ENCODE measurements at regions not wholly inside any gene's neighbourhood (a gene's known extent, or its start where the extent isn't known, plus 50 kb on each side); places are given as distances from the start of the nearest gene placed in this dataset.
"Not testable (repeated sequence)": the region's sequence is repeated elsewhere in the genome, so short reads cannot be mapped to it uniquely, and the experiment has no call there.

- Mint-ChIP-seq H3K36me3 (ENCODE audit: low read depth) (no peaks in the 10 kb centered on the region), H3K4me3 (no peak overlapping the region), H3K27ac (no peak overlapping the region), H3K9me3 (peaks cover 9% of the 10 kb centered on the region), H3K27me3 (no peaks in the 10 kb centered on the region), H3K4me1 (ENCODE audit: low read depth) (no peaks in the 10 kb centered on the region)
- intact Hi-C loops (cut with micrococcal nuclease): no loop called here
These were observed 259.5 kb downstream of the RCHY1 start for GRCh38 chr4:75254745-75255144.

GRCh38 chr4:75253094-75253493, 261.1 kb downstream of the RCHY1 start:
- H3K27me3 Mint-ChIP-seq; H3K9me3 Mint-ChIP-seq; H3K4me1 Mint-ChIP-seq (ENCODE audit: low read depth); H3K4me3 Mint-ChIP-seq; H3K27ac Mint-ChIP-seq; H3K36me3 Mint-ChIP-seq (ENCODE audit: low read depth); intact Hi-C loops (cut with micrococcal nuclease): not testable (repeated sequence)

- Mint-ChIP-seq H3K36me3 (ENCODE audit: low read depth) (no peaks in the 10 kb centered on the region), H3K27me3 (no peaks in the 10 kb centered on the region), H3K27ac (no peak overlapping the region), H3K9me3 (peaks cover 9% of the 10 kb centered on the region), H3K4me1 (ENCODE audit: low read depth) (no peaks in the 10 kb centered on the region), H3K4me3 (no peak overlapping the region)
- intact Hi-C loops (cut with micrococcal nuclease): no loop called here
These were observed 262.7 kb downstream of the RCHY1 start for GRCh38 chr4:75251547-75251946.

DNA sequence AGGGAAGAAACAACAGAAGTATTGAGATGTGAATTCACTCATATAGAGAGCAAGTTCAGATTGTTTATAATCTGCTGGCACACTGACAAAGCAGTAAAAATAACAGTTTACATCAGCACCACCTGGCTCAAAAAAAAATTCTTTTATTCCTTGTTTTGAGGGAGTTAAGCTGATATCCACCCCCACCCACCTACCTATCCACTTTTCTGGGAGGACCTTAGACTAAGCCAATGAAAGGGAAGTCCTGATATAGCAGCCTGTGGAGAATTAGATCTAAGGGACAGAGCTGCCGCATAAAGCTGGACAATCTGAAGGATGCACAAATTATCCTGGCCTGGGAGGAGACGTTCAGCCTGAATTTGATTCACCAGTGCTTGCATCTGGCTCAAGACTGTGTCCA, 264.5 kb downstream of the RCHY1 start:
- Mint-ChIP-seq H3K36me3 (ENCODE audit: low read depth) (no peaks in the 10 kb centered on the region), H3K27ac (no peak overlapping the region), H3K4me1 (ENCODE audit: low read depth) (no peaks in the 10 kb centered on the region), H3K9me3 (peaks cover 16% of the 10 kb centered on the region), H3K4me3 (no peak overlapping the region), H3K27me3 (no peaks in the 10 kb centered on the region)
- intact Hi-C loops (cut with micrococcal nuclease): no loop called here

GRCh38 chr4:75248770-75249407, 265.3 kb downstream of the RCHY1 start:
- Mint-ChIP-seq H3K27me3 (no peaks in the 10 kb centered on the region), H3K36me3 (ENCODE audit: low read depth) (no peaks in the 10 kb centered on the region)
- intact Hi-C loops (cut with micrococcal nuclease): no loop called here

DNA sequence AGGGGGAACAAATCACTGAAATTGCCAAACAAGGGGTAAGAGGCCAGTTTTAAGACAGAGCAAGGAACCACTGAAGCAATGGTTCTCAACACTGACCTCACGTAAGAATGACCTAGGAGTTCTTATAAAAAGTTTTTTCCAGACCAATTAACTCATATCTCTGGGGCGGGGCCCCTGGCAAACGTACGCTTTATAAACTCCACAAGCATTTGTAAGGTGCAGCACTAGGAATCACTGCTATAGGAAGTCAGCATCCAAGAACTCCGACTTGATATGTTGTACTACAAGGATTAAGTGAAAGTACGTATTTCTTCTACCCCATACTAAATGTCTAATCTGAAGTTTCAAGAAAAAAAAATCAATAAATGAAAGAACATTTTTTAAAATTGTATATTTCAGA, 269.9 kb downstream of the RCHY1 start:
- Mint-ChIP-seq H3K4me1 (ENCODE audit: low read depth) (no peaks in the 10 kb centered on the region), H3K9me3 (peaks cover 7% of the 10 kb centered on the region), H3K4me3 (no peak overlapping the region), H3K27ac (no peak overlapping the region), H3K27me3 (no peaks in the 10 kb centered on the region), H3K36me3 (ENCODE audit: low read depth) (no peaks in the 10 kb centered on the region)
- intact Hi-C loops (cut with micrococcal nuclease): no loop called here

More at GRCh38 chr4:75248770-75249407, 265.3 kb downstream of the RCHY1 start:
- Mint-ChIP-seq H3K9me3 (peaks cover 15% of the 10 kb centered on the region), H3K4me1 (ENCODE audit: low read depth) (no peaks in the 10 kb centered on the region), H3K27ac (no peak overlapping the region), H3K4me3 (no peak overlapping the region)

- Mint-ChIP-seq H3K36me3 (ENCODE audit: low read depth) (no peaks in the 10 kb centered on the region), H3K4me3 (no peak overlapping the region), H3K27me3 (no peaks in the 10 kb centered on the region), H3K4me1 (ENCODE audit: low read depth) (no peaks in the 10 kb centered on the region), H3K27ac (no peak overlapping the region), H3K9me3 (peaks cover 7% of the 10 kb centered on the region)
- intact Hi-C loops (cut with micrococcal nuclease): no loop called here
These were observed 270.6 kb downstream of the RCHY1 start for GRCh38 chr4:75243570-75243969.

DNA sequence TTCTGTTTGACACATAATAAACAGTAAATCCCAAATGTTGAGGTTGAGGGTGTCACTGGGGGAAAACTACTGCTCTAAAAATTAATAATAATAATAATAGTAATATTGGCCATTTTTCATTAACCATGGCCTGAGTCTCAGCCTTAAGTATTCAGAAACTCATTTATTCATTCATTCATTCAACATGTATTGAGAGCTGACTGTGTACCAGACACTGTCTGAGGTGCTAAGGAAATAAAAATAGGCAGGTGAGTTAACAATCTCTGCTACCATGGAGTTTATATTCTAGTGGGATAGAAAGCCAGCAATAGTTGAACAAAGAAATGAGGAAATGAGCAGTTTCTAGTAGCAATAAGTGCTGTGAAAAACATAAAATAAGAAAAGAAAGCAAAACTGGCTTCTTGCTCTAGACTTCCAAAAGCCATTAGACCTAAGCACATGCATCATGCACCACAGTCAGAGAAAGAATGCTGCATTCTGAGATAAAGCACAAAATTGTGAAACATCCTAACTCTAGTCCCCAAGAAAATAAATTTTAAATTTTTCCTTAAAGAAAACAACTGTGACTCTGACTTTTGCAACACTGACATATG, 278.7 kb downstream of the RCHY1 start:
- intact Hi-C loops (cut with micrococcal nuclease): no loop called here
- Mint-ChIP-seq H3K27ac (no peak overlapping the region), H3K9me3 (no peaks in the 10 kb centered on the region), H3K36me3 (ENCODE audit: low read depth) (no peaks in the 10 kb centered on the region), H3K4me3 (no peak overlapping the region), H3K27me3 (no peaks in the 10 kb centered on the region), H3K4me1 (ENCODE audit: low read depth) (no peaks in the 10 kb centered on the region)

DNA sequence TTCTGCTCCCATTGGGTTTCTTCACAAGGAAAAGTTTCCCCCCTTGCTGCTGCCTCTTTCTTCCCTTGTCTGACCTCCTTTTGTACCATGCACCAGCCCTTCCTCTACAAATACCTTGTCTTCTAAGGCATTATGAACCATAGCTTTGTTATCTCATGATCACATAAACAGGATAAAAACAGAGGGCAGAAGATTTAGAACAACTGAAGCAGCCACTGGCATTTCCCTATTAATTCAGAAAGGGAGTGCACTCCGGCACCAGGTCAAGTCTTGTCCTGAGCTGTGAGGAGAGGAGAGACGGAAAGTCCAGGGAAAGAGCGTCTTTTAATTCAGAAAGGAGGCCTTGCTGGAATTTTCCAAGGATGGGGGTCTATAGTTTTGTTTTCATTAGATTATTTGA, 281.7 kb downstream of the RCHY1 start:
- intact Hi-C loops (cut with micrococcal nuclease): no loop called here
- Mint-ChIP-seq H3K4me3 (no peak overlapping the region), H3K9me3 (no peaks in the 10 kb centered on the region), H3K4me1 (ENCODE audit: low read depth) (no peaks in the 10 kb centered on the region), H3K36me3 (ENCODE audit: low read depth) (no peaks in the 10 kb centered on the region), H3K27ac (no peak overlapping the region), H3K27me3 (no peaks in the 10 kb centered on the region)

DNA sequence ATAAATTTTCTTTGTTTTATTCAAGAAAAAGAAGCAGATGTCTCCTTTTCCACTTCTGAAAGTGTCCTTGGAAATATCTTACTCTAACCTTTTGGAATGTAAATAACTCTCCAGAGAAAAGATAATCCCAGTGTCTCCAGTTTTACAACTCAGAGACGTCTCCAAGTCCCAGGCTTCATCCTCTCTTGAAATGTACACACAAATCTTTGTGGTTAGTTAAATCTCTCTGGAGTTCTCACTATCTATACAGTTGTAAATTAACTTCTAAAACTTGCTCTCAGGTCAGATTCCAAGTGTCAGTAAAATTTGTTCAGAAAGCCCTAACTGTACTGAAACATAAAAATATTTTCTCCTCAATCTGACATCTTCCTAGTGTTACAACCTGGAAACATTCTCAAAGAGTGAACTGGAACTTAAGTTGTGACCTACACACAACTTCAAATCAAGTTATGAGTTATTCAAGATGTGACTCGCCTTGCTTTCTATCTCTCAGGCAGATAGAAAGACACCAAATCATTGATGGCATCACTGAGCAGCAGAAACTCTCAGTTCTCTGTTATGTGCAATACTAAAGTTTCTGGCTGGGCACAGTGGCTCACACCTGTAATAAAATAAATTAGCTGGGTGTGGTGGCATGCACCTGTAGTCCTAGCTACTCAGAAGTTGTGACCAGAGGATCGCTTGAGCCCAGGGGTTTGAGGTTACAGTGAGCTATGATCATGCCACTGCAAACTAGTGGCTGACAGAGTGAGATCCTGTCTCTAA, 284.2 kb downstream of the RCHY1 start:
- intact Hi-C loops (cut with micrococcal nuclease): no loop called here
- no peak overlapping the region for H3K4me3 Mint-ChIP-seq
- no peaks in the 10 kb centered on the region for H3K27me3 Mint-ChIP-seq
- H3K9me3 Mint-ChIP-seq: no peaks in the 10 kb centered on the region
- no peaks in the 10 kb centered on the region for H3K4me1 Mint-ChIP-seq (ENCODE audit: low read depth)
- no peaks in the 10 kb centered on the region for H3K36me3 Mint-ChIP-seq (ENCODE audit: low read depth)
- no peak overlapping the region for H3K27ac Mint-ChIP-seq

- H3K36me3 Mint-ChIP-seq (ENCODE audit: low read depth): no peaks in the 10 kb centered on the region
- H3K4me1 Mint-ChIP-seq (ENCODE audit: low read depth): no peaks in the 10 kb centered on the region
- intact Hi-C loops (cut with micrococcal nuclease): no loop called here
These were observed 280.6 kb downstream of the PARM1 start for GRCh38 chr4:75213480-75213879.

DNA sequence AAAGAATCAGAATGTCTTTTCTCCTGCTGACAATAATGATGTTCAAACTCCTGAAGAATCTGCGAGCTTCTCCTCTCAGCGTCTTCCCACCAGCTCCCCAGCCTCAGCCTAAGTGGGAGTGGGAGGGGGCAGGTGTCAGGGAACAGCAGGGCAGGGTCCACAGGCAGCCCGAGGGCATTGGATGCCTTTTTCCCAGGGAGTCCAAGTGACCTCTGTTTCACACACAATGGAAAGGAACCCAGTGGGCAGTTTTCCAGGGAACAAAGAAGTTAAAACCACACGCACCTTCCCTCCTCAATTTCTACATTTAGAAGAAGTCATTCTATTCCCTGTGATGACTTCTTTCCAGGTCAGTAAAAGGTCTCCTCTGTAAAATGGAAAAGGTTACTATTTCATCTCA, 278.5 kb downstream of the PARM1 start:
- no peak overlapping the region for H3K27ac Mint-ChIP-seq
- intact Hi-C loops (cut with micrococcal nuclease): no loop called here
- H3K36me3 Mint-ChIP-seq (ENCODE audit: low read depth): no peaks in the 10 kb centered on the region
- H3K27me3 Mint-ChIP-seq: no peaks in the 10 kb centered on the region
- H3K4me1 Mint-ChIP-seq (ENCODE audit: low read depth): no peaks in the 10 kb centered on the region
- H3K9me3 Mint-ChIP-seq: no peaks in the 10 kb centered on the region
- no peak overlapping the region for H3K4me3 Mint-ChIP-seq

More at GRCh38 chr4:75213480-75213879, 280.6 kb downstream of the PARM1 start:
- Mint-ChIP-seq H3K27ac (no peak overlapping the region), H3K9me3 (peaks cover 6% of the 10 kb centered on the region), H3K27me3 (no peaks in the 10 kb centered on the region), H3K4me3 (no peak overlapping the region)

GRCh38 chr4:75207902-75208301, 275.0 kb downstream of the PARM1 start:
- Mint-ChIP-seq H3K36me3 (ENCODE audit: low read depth) (no peaks in the 10 kb centered on the region), H3K9me3 (peaks cover 5% of the 10 kb centered on the region), H3K4me1 (ENCODE audit: low read depth) (no peaks in the 10 kb centered on the region), H3K27me3 (no peaks in the 10 kb centered on the region), H3K4me3 (no peak overlapping the region), H3K27ac (no peak overlapping the region)
- intact Hi-C loops (cut with micrococcal nuclease): no loop called here

- Mint-ChIP-seq H3K9me3 (peaks cover 3% of the 10 kb centered on the region), H3K36me3 (ENCODE audit: low read depth) (no peaks in the 10 kb centered on the region), H3K4me3 (no peak overlapping the region), H3K27ac (no peak overlapping the region), H3K4me1 (ENCODE audit: low read depth) (no peaks in the 10 kb centered on the region), H3K27me3 (no peaks in the 10 kb centered on the region)
- intact Hi-C loops (cut with micrococcal nuclease): no loop called here
These were observed 262.2 kb downstream of the PARM1 start for GRCh38 chr4:75195111-75195510.

All from dendritic cell treated with granulocyte-macrophage colony-stimulating factor and Interleukin-4, amounts not matched to agents 40 ng/mL and 50 ng/mL, for 4 days (primary cell).